H1 (cell line): ENCODE measurements at regions not wholly inside any gene's neighbourhood (a gene's known extent, or its start where the extent isn't known, plus 50 kb on each side); places are given as distances from the start of the nearest gene placed in this dataset.

Source experiments
- HDAC2 ChIP-seq, 2 experiments: fragments of 300-600 bp in 1 of 2; sonication (generic) in 1 of 2; IDR thresholded peaks; 2 replicates each; pipeline ENCODE4 v1.6.1; 2011 to 2012; ENCODE audit warnings: low read depth in 2 of 2, low read length in 2 of 2, mild to moderate bottlenecking in 2 of 2, moderate library complexity in 2 of 2, borderline replicate concordance in 1 of 2, inconsistent platforms in 1 of 2
- NANOG ChIP-seq: IDR thresholded peaks from 2 replicates; pipeline ENCODE4 v1.6.1; 2011; ENCODE audit warnings: low read length, low read depth, mild to moderate bottlenecking, inconsistent platforms; ENCODE audit not compliant: insufficient read depth, poor library complexity, severe bottlenecking
- RFX5 ChIP-seq: IDR thresholded peaks from 2 replicates; pipeline ENCODE4 v1.6.1; 2011; ENCODE audit warnings: low read depth, low read length, improper control_type of control experiment, borderline replicate concordance
- SAP30 ChIP-seq: fragments of 300-600 bp; sonication (generic); IDR thresholded peaks from 2 replicates; pipeline ENCODE4 v1.7.1; 2012; ENCODE audit warnings: low read length, moderate library complexity, mild to moderate bottlenecking, inconsistent platforms; ENCODE audit not compliant: insufficient read depth, insufficient replicate concordance
- YY1 ChIP-seq: IDR thresholded peaks from 2 replicates; pipeline ENCODE4 v1.6.1; 2011; ENCODE audit warnings: low read depth, mild to moderate bottlenecking, low read length

DNA sequence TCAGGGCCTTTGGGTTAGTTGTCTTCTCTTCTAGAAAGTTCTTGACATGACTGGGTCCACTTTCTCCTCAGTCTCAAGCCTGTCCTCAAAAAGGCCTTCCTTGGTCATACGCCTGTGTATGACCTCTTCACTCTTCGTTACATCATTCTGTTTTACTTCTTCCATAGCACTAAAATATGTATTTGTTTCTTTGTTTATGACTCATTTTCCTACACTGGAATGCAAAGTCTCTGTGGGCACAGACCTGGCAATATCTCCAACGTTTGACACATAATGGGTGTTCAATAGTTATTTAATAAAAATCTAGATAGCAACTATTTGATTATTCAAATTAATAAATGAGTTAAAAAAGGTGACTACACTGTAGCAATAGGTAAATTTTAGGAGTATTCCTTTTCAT is 85.1 kb downstream of the YIPF5 start (continued):
- TF ChIP-seq HDAC2 (IDR thresholded peaks at IDR 0.05; ENCODE audit: borderline replicate concordance in 1 of 2, low read depth in 2 of 2, low read length in 2 of 2) (no peak), YY1 (no peak), SAP30 (no peak), NANOG (no peak), RFX5 (no peak)
